Endothelial cell of umbilical vein (primary cell): ENCODE measurements at regions not wholly inside any gene's neighbourhood (a gene's known extent, or its start where the extent isn't known, plus 50 kb on each side); places are given as distances from the start of the nearest gene placed in this dataset.

ENCODE experiments used
- CTCF ChIP-seq, 2 donors: IDR thresholded peaks; 1 replicate in 1 of 2; 2 replicates in 1 of 2; pipeline ENCODE4 v1.5.1; 2011; ENCODE audit warnings: low read length in 2 of 2, mild to moderate bottlenecking in 2 of 2, moderate library complexity in 2 of 2, control low read depth in 1 of 2, inconsistent platforms in 1 of 2, low read depth in 1 of 2; ENCODE audit not compliant: insufficient read depth in 1 of 2; ENCODE audit errors: extremely low read depth in 1 of 2
- EZH2 ChIP-seq: IDR thresholded peaks from 2 replicates; pipeline ENCODE4 v1.6.1; 2012; ENCODE audit warnings: borderline replicate concordance, low read depth, mild to moderate bottlenecking, moderate library complexity, low read length, inconsistent platforms; ENCODE audit not compliant: severe bottlenecking
- MAX ChIP-seq: IDR thresholded peaks from 2 replicates; pipeline ENCODE4 v1.6.1; 2011; ENCODE audit not compliant: insufficient read depth, insufficient read length
- POLR2A ChIP-seq: IDR thresholded peaks from 2 replicates; pipeline ENCODE4 v1.6.1; 2012; ENCODE audit warnings: low read depth, mild to moderate bottlenecking, control low read depth, low read length
- POLR2AphosphoS5 ChIP-seq: IDR thresholded peaks from 2 replicates; pipeline ENCODE4 v1.6.1; 2012; ENCODE audit warnings: low read depth, mild to moderate bottlenecking, control low read depth, low read length, moderate library complexity; ENCODE audit not compliant: insufficient read depth

- TF ChIP-seq MAX (no peak), POLR2AphosphoS5 (no peak), POLR2A (no peak), CTCF (IDR thresholded peaks at IDR 0.05; ENCODE audit: extremely low read depth in 1 of 2, insufficient read depth in 1 of 2, low read depth in 1 of 2, low read length in 2 of 2) (no peak), EZH2 (no peak)
These were observed 155.1 kb downstream of the CD83 start for GRCh38 chr6:14272737-14273085.
